Thoracic aorta (tissue), 2 donors: ENCODE measurements at regions not wholly inside any gene's neighbourhood (a gene's known extent, or its start where the extent isn't known, plus 50 kb on each side); places are given as distances from the start of the nearest gene placed in this dataset.

Source experiments
- ATAC-seq: fragments of 150-250 bp; one replicate; pipeline ENCODE4 v1.8.0; 2017; ENCODE audit warnings: low read depth; ENCODE audit not compliant: insufficient number of reproducible peaks, low FRiP score
- DNase-seq: peaks from one replicate; pipeline ENCODE4 v3.0.0-alpha.2; 2020; ENCODE audit warnings: low spot score
- H3K27ac ChIP-seq, 2 donors: fragments of 200-600 bp; sonication (generic); 1 replicate in 1 of 2; 2 replicates in 1 of 2; pipeline ENCODE4 v1.5.1; 2016; ENCODE audit warnings: mild to moderate bottlenecking in 2 of 2, moderate library complexity in 2 of 2
- H3K27me3 ChIP-seq: fragments of 200-600 bp; sonication (generic); replicated peaks from 2 replicates; pipeline ENCODE4 v1.6.0; 2016; ENCODE audit warnings: mild to moderate bottlenecking; ENCODE audit not compliant: insufficient read depth
- H3K36me3 ChIP-seq: fragments of 200-600 bp; sonication (generic); one replicate; pipeline ENCODE4 v1.5.1; 2016
- H3K4me1 ChIP-seq, 2 donors: fragments of 200-600 bp; sonication (generic); 1 replicate in 1 of 2; 2 replicates in 1 of 2; pipeline versions ENCODE4 v1.5.1 to v1.6.0; 2016; ENCODE audit warnings: low read depth in 2 of 2, mild to moderate bottlenecking in 1 of 2; ENCODE audit not compliant: control insufficient read depth in 1 of 2
- H3K4me3 ChIP-seq: fragments of 200-600 bp; sonication (generic); 2 replicates; pipeline ENCODE4 v1.5.1; 2016; ENCODE audit warnings: mild to moderate bottlenecking
- H3K9me3 ChIP-seq: fragments of 200-600 bp; sonication (generic); 2 replicates; pipeline ENCODE4 v1.5.1; 2016
- CTCF ChIP-seq: fragments of 200-600 bp; sonication (generic); IDR thresholded peaks from one replicate; pipeline ENCODE4 v1.5.1; 2019; ENCODE audit warnings: antibody characterized with exemption

- H3K4me1 ChIP-seq: no peaks in the 10 kb centered on the region
- TF ChIP-seq CTCF: no peak
- ATAC-seq (no peak), DNase-seq (no peak)
- no peak overlapping the region for H3K27ac ChIP-seq
- no peak overlapping the region for H3K4me3 ChIP-seq
- no peaks in the 10 kb centered on the region for H3K36me3 ChIP-seq
- no peaks in the 10 kb centered on the region for H3K27me3 ChIP-seq
- H3K9me3 ChIP-seq: no peaks in the 10 kb centered on the region
Observed at GRCh38 chr1:37305841-37306240, 168.5 kb upstream of the ZC3H12A start.

GRCh38 chr1:37306461-37306860 lies 167.9 kb upstream of the ZC3H12A start:
- H3K36me3 ChIP-seq: no peaks in the 10 kb centered on the region
- DNase-seq: no peak
- no peak for ATAC-seq
- no peak overlapping the region for H3K27ac ChIP-seq
- no peaks in the 10 kb centered on the region for H3K4me1 ChIP-seq
- no peaks in the 10 kb centered on the region for H3K27me3 ChIP-seq
- TF ChIP-seq CTCF: no peak
- H3K4me3 ChIP-seq: no peak overlapping the region
- no peaks in the 10 kb centered on the region for H3K9me3 ChIP-seq

DNA sequence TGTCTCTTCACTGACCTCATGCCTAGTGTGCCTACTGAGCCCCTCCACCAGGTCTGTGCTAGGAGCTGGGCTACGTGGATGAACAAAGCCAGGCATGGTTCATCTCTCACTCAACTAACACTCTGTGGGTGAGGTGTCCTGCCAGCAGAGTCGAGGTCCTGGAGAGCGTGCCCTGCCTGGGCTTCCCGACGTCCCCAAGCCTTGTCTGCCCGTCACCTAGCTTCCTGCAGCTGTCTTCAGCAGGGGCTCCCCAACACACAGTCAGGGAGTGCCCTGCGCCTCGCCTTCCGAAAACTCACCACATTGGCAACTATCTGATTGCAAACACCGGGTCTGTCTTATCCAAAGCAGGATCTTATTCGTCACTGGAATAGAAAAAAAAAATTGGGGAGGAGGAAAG lies 167.5 kb upstream of the ZC3H12A start:
- ATAC-seq (no peak), DNase-seq (no peak)
- Histone ChIP-seq H3K4me3 (no peak overlapping the region), H3K4me1 (no peaks in the 10 kb centered on the region), H3K27ac (no peak overlapping the region), H3K27me3 (no peaks in the 10 kb centered on the region), H3K9me3 (no peaks in the 10 kb centered on the region), H3K36me3 (no peaks in the 10 kb centered on the region)
- TF ChIP-seq CTCF: no peak

- no peak for TF ChIP-seq CTCF
- Histone ChIP-seq H3K36me3 (no peaks in the 10 kb centered on the region), H3K27me3 (no peaks in the 10 kb centered on the region), H3K27ac (no peak overlapping the region), H3K4me3 (no peak overlapping the region), H3K4me1 (no peaks in the 10 kb centered on the region), H3K9me3 (no peaks in the 10 kb centered on the region)
- ATAC-seq (no peak), DNase-seq (no peak)
Observed at GRCh38 chr1:37308031-37308960, 166.1 kb upstream of the ZC3H12A start.

DNA sequence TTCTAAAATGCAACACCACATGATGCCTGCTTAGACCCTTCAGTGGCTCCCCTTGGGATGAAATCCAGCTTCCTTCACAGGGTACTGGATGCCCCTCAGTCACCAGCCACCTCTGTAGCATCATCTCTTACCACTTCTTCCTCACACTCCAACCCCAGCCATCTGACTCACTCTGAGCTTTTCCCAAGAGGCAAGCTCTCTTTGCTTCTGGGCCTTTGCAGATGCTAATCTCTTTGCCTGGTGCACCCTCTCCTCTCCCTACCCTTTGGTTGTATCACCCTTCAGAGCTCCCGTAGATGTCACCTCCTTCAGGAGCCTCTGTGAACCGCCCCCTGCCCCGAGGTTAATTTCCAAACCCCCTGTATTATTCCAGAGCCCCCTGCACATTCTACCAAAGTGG lies 164.8 kb upstream of the ZC3H12A start:
- H3K4me1 ChIP-seq: no peaks in the 10 kb centered on the region
- H3K27ac ChIP-seq: no peak overlapping the region
- TF ChIP-seq CTCF: no peak
- no peak for ATAC-seq
- no peak for DNase-seq
- no peaks in the 10 kb centered on the region for H3K36me3 ChIP-seq
- no peaks in the 10 kb centered on the region for H3K27me3 ChIP-seq
- no peak overlapping the region for H3K4me3 ChIP-seq
- no peaks in the 10 kb centered on the region for H3K9me3 ChIP-seq
